Panc1 (cell line): ENCODE measurements at regions not wholly inside any gene's neighbourhood (a gene's known extent, or its start where the extent isn't known, plus 50 kb on each side); places are given as distances from the start of the nearest gene placed in this dataset.

Experiments used
- ATAC-seq: fragments of 200-7000 bp; cut with Tn5 transposase; 2 replicates; pipeline ENCODE4 v1.9.1; 2020; ENCODE audit warnings: mild to moderate bottlenecking, moderate library complexity
- BruUV-seq: library from RNA; stranded (reverse); fragments of 400-500 nt; replicated peaks from 2 replicates; lab custom pipeline; 2021; lab: Mats Ljungman, UMichigan
- CTCF ChIA-PET: fragments of 300-600 bp; sonication (Branson Sonifier 250); formaldehyde crosslinking; loops from one replicate; lab custom pipeline; 2022; ENCODE audit warnings: antibody characterized with exemption; lab: Charles Lee
- POLR2A ChIA-PET: fragments of 300-600 bp; sonication (Branson Sonifier 250); formaldehyde crosslinking; loops from one replicate; lab custom pipeline; 2022; ENCODE audit warnings: antibody characterized with exemption; lab: Charles Lee
- DNase-seq: peaks from one replicate; pipeline ENCODE4 v3.0.0-alpha.2; 2010; ENCODE audit warnings: low read depth, low spot score
- H3K27ac ChIP-seq: 2 replicates; pipeline ENCODE4 v1.5.1; 2011; ENCODE audit warnings: mild to moderate bottlenecking, low read length, inconsistent platforms
- H3K27me3 ChIP-seq: fragments of 200-500 bp; sonication (Bioruptor generic); 2 replicates; pipeline ENCODE4 v1.6.0; 2014; ENCODE audit warnings: low read length, inconsistent platforms; ENCODE audit not compliant: control insufficient read depth, insufficient read depth
- H3K36me3 ChIP-seq: fragments of 200-500 bp; sonication (Bioruptor generic); 2 replicates; pipeline ENCODE4 v1.5.1; 2014; ENCODE audit warnings: inconsistent platforms, mild to moderate bottlenecking, low read length, moderate library complexity; ENCODE audit not compliant: control insufficient read depth, insufficient read depth
- H3K4me1 ChIP-seq: 2 replicates; pipeline ENCODE4 v1.5.1; 2011; ENCODE audit warnings: inconsistent platforms, mild to moderate bottlenecking, low read length, moderate library complexity; ENCODE audit not compliant: control insufficient read depth, insufficient read depth
- H3K4me3 ChIP-seq, 2 experiments: 2 replicates each; pipeline ENCODE4 v1.5.1; 2011 to 2012; ENCODE audit warnings: low read depth in 2 of 2, low read length in 2 of 2, mild to moderate bottlenecking in 2 of 2, inconsistent platforms in 1 of 2, moderate library complexity in 1 of 2
- H3K9me3 ChIP-seq: fragments of 200-500 bp; sonication (Bioruptor generic); 2 replicates; pipeline ENCODE4 v1.5.1; 2014; ENCODE audit warnings: low read depth, mild to moderate bottlenecking, inconsistent platforms, low read length, moderate library complexity; ENCODE audit not compliant: control insufficient read depth, insufficient read depth
- CTCF ChIP-seq: fragments of 450-650 bp; IDR thresholded peaks from 2 replicates; pipeline ENCODE4 v1.5.1; 2017; ENCODE audit warnings: mild to moderate bottlenecking
- POLR2AphosphoS5 ChIP-seq: IDR thresholded peaks from 2 replicates; pipeline ENCODE4 v1.6.1; 2012; ENCODE audit warnings: mild to moderate bottlenecking, low read depth, low read length, moderate library complexity
- SIN3A ChIP-seq: IDR thresholded peaks from 2 replicates; pipeline ENCODE4 v1.6.1; 2012; ENCODE audit warnings: low read depth, mild to moderate bottlenecking, low read length, moderate library complexity, borderline replicate concordance; ENCODE audit not compliant: insufficient read depth
- TCF7L2 ChIP-seq: IDR thresholded peaks from 2 replicates; pipeline ENCODE4 v1.6.1; 2011; ENCODE audit warnings: mild to moderate bottlenecking, low read depth, low read length, inconsistent platforms
- in situ Hi-C: cut with HindIII; loops from 2 replicates; pipeline ENCODE4 v1.10.0; 2016; ENCODE audit warnings: low sequenced_read_pairs, low pct_unique_long_range_greater_than_20kb
- intact Hi-C: fragments of 100-400 bp; cut with micrococcal nuclease; formaldehyde crosslinking; loops from one replicate; pipeline ENCODE4 v1.10.0; 2022; ENCODE audit not compliant: unreplicated experiment
- TF ChIP-seq, protein P1 (sequence below), 2 experiments: IDR thresholded peaks; 2 replicates each; pipeline ENCODE4 v1.6.1; 2011 to 2012; ENCODE audit warnings: low read depth in 2 of 2, control low read depth in 1 of 2, low read length in 1 of 2, mild to moderate bottlenecking in 1 of 2, moderate library complexity in 1 of 2; ENCODE audit not compliant: insufficient read depth in 1 of 2

DNA sequence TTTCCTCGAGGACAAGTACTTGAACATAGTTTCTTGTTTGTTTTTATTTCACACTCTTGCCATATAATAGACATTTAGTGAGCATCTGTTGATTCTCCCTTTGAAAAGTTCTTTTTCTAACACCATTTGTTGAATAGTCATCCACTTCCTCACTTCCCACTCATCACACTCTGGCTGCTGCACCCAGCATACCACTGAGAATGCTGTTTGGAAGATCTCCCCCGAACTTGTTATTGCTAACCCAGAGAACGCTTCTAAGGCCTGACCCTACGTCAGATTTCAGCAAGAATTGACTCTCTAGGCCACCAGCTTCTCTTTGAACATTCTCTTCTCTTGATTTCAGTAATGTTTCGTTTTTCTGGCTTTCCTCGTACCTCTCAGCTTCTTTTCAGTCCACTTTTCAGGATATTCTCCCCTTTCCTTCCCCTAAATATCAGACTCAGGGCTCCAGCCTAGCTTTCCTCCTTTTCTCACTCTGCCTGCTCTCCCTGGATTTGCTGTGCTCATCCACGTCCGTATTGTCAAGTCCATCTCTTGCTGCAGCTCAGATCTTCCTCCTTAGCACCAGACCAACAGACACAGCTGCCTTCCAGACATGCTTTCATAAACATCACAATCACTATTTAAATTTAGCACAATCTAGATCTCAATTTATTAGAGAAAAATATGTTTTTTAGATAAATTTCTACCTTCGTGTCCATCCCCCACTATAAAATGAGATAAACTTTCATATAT, 94.0 kb upstream of the SLC38A4 start:
- no peak overlapping the region for H3K4me3 ChIP-seq
- no peaks in the 10 kb centered on the region for H3K4me1 ChIP-seq
- TF ChIP-seq SIN3A (no peak), CTCF (no peak), POLR2AphosphoS5 (no peak), TCF7L2 (no peak)
- TF ChIP-seq, protein P1, sequence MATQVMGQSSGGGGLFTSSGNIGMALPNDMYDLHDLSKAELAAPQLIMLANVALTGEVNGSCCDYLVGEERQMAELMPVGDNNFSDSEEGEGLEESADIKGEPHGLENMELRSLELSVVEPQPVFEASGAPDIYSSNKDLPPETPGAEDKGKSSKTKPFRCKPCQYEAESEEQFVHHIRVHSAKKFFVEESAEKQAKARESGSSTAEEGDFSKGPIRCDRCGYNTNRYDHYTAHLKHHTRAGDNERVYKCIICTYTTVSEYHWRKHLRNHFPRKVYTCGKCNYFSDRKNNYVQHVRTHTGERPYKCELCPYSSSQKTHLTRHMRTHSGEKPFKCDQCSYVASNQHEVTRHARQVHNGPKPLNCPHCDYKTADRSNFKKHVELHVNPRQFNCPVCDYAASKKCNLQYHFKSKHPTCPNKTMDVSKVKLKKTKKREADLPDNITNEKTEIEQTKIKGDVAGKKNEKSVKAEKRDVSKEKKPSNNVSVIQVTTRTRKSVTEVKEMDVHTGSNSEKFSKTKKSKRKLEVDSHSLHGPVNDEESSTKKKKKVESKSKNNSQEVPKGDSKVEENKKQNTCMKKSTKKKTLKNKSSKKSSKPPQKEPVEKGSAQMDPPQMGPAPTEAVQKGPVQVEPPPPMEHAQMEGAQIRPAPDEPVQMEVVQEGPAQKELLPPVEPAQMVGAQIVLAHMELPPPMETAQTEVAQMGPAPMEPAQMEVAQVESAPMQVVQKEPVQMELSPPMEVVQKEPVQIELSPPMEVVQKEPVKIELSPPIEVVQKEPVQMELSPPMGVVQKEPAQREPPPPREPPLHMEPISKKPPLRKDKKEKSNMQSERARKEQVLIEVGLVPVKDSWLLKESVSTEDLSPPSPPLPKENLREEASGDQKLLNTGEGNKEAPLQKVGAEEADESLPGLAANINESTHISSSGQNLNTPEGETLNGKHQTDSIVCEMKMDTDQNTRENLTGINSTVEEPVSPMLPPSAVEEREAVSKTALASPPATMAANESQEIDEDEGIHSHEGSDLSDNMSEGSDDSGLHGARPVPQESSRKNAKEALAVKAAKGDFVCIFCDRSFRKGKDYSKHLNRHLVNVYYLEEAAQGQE (IDR thresholded peaks at IDR 0.05; ENCODE audit: insufficient read depth in 1 of 2, low read depth in 2 of 2, low read length in 1 of 2), result no peak
- no TSS peak for BruUV-seq
- no peaks in the 10 kb centered on the region for H3K36me3 ChIP-seq
- POLR2A ChIA-PET, result no interaction called here
- H3K9me3 ChIP-seq, result no peaks in the 10 kb centered on the region
- H3K27ac ChIP-seq, result no peak overlapping the region
- DNase-seq (no peak), ATAC-seq (no peak)
- CTCF ChIA-PET, result no interaction called here
- in situ Hi-C loops, result no loop called here
- no peaks in the 10 kb centered on the region for H3K27me3 ChIP-seq
- intact Hi-C loops, result no loop called here

DNA sequence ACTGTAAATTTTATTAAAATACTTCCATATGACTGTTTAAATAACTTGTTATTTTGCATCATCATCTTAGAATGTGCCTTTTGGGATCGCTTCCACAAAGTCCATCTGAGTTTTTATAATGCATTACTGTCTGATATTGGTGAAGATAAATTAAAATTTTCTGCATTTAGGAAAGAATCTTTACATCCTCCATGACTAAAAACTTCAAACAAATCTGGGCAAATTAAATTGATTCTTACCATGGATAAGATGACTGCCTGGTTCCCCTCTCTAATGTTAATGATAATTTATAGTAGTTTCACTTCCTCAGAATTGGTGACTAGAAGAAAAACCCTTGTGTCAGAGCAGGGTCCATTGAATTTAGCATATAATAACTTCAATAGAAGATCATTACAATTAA, 94.7 kb upstream of the SLC38A4 start:
- no TSS peak for BruUV-seq
- no peak overlapping the region for H3K4me3 ChIP-seq
- H3K4me1 ChIP-seq, result no peaks in the 10 kb centered on the region
- H3K36me3 ChIP-seq, result no peaks in the 10 kb centered on the region
- H3K9me3 ChIP-seq, result no peaks in the 10 kb centered on the region
- no peak for DNase-seq
- ATAC-seq, result no peak
- intact Hi-C loops, result no loop called here
- POLR2A ChIA-PET, result no interaction called here
- H3K27me3 ChIP-seq, result no peaks in the 10 kb centered on the region
- in situ Hi-C loops, result no loop called here
- no peak for TF ChIP-seq POLR2AphosphoS5
- TF ChIP-seq, protein P1 (IDR thresholded peaks at IDR 0.05; ENCODE audit: insufficient read depth in 1 of 2, low read depth in 2 of 2, low read length in 1 of 2), result no peak
- no peak for TF ChIP-seq CTCF
- TF ChIP-seq TCF7L2, result no peak
- TF ChIP-seq SIN3A, result no peak
- CTCF ChIA-PET, result no interaction called here
- no peak overlapping the region for H3K27ac ChIP-seq
